HepG2 (cell line): ENCODE measurements at regions not wholly inside any gene's neighbourhood (a gene's known extent, or its start where the extent isn't known, plus 50 kb on each side); places are given as distances from the start of the nearest gene placed in this dataset.
A peak's percentile ranks its signal among the peaks of the same experiment; 100 is the strongest.

Experiments used
- CREB1 ChIP-seq, 2 experiments: fragments of 450-650 bp in 1 of 2; IDR thresholded peaks; 2 replicates each; pipeline ENCODE4 v1.6.1; 2016 to 2017; ENCODE audit warnings: control low read depth in 1 of 2, mild to moderate bottlenecking in 1 of 2, missing compliant biosample characterization in 1 of 2, missing genetic modification characterization in 1 of 2
- ELF1 ChIP-seq: sonication (generic); formaldehyde crosslinking; IDR thresholded peaks from 2 replicates; pipeline ENCODE4 v1.4.0; 2020; ENCODE audit warnings: missing genetic modification reagents
- EP300 ChIP-seq, 3 experiments: sonication (generic) in 1 of 3; formaldehyde crosslinking in 1 of 3; IDR thresholded peaks; 2 replicates each; pipeline versions ENCODE4 v1.5.1 to v1.6.1; 2011 to 2020; ENCODE audit warnings: low read depth in 2 of 3, low read length in 2 of 3, borderline replicate concordance in 1 of 3, improper control_type of control experiment in 1 of 3, mild to moderate bottlenecking in 1 of 3, missing genetic modification reagents in 1 of 3, moderate library complexity in 1 of 3
- GATAD2A ChIP-seq: IDR thresholded peaks from 2 replicates; pipeline ENCODE4 v1.6.1; 2016
- HMG20A ChIP-seq: IDR thresholded peaks from 2 replicates; pipeline ENCODE4 v1.6.1; 2016; ENCODE audit warnings: borderline replicate concordance
- ISL2 ChIP-seq: sonication (generic); formaldehyde crosslinking; IDR thresholded peaks from 2 replicates; pipeline ENCODE4 v1.5.0; 2020; ENCODE audit warnings: missing genetic modification reagents
- MED1 ChIP-seq: sonication (generic); formaldehyde crosslinking; IDR thresholded peaks from 2 replicates; pipeline ENCODE4 v1.4.0; 2020; ENCODE audit warnings: missing genetic modification reagents
- RCOR2 ChIP-seq: IDR thresholded peaks from 2 replicates; pipeline ENCODE4 v1.6.1; 2016; ENCODE audit warnings: missing biosample characterization, missing genetic modification reagents
- SOX13 ChIP-seq, 3 experiments: fragments of 450-650 bp in 1 of 3; sonication (generic) in 1 of 3; formaldehyde crosslinking in 1 of 3; IDR thresholded peaks in 2 of 3; conservative IDR thresholded peaks in 1 of 3; 2 replicates each; pipeline versions ENCODE4 v1.5.0 to v1.6.1; 2016 to 2020; ENCODE audit warnings: antibody characterized with exemption in 1 of 3, mild to moderate bottlenecking in 1 of 3, missing compliant biosample characterization in 1 of 3, missing genetic modification reagents in 1 of 3, moderate library complexity in 1 of 3
- TEAD3 ChIP-seq: optimal IDR thresholded peaks from 2 replicates; pipeline ENCODE3; 2016; ENCODE audit warnings: borderline replicate concordance
- ZEB1 ChIP-seq: IDR thresholded peaks from 2 replicates; pipeline ENCODE4 v1.6.1; 2012; ENCODE audit warnings: mild to moderate bottlenecking, low read depth, inconsistent platforms; ENCODE audit not compliant: insufficient replicate concordance
- ZFP90 ChIP-seq: sonication (generic); formaldehyde crosslinking; IDR thresholded peaks from 2 replicates; pipeline ENCODE4 v1.8.0; 2022; ENCODE audit warnings: missing genetic modification reagents, mild to moderate bottlenecking, inconsistent platforms, borderline replicate concordance
- ZNF782 ChIP-seq: sonication (generic); formaldehyde crosslinking; IDR thresholded peaks from 2 replicates; pipeline ENCODE4 v1.4.0; 2020; ENCODE audit warnings: missing genetic modification reagents, mild to moderate bottlenecking, borderline replicate concordance
- TF ChIP-seq, protein P1 (sequence below): IDR thresholded peaks from 2 replicates; pipeline ENCODE4 v1.6.1; 2016; ENCODE audit warnings: low read depth
- TF ChIP-seq, protein P2 (sequence below): sonication (generic); formaldehyde crosslinking; IDR thresholded peaks from 2 replicates; pipeline ENCODE4 v1.5.0; 2020; ENCODE audit warnings: mild to moderate bottlenecking, missing genetic modification reagents, moderate library complexity

DNA sequence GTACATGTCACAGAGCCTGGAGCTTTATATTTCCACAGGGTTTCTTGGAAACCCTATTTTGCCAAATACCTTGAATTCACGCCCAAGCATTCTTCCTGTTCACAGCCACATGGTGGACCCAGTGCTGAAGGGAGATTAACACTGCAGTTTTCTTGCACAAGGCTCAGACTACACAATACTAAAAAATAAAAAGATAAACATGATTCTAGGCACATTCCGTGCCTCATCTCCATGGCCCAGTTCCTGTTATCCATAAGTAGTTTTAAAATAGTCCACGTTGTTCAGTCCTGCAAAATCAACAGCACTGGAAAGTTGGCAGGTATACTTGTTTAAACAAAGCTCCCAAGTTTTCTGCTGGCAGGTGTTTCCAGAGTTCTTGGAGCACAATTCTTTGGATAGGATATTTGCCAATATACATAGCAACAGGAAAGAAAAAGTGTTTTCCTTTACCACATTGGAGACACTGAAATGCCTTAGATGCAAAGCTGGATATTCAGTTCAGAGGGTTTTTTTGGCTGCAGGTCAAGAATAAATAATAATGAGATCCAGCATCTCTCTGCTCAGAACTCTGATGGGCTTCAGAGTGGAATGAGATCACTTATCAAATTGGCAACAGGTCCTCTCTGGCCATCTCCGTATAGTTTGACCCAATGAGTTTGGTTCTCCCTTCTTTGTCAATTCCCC, 88.1 kb upstream of the TGFBR2 start (continued):
- no peak for TF ChIP-seq SOX13 (IDR thresholded peaks at IDR 0.05)
- peak in 1 of 2 experiments; percentile 45; a peak in 1 of 4 replicates for TF ChIP-seq SOX13 (CRISPR knock-in tag; conservative IDR thresholded peaks at IDR 0.05 in 1 of 2, IDR thresholded peaks at IDR 0.05 in 1 of 2)
- TF ChIP-seq ZNF782 (CRISPR knock-in tag), result no peak
- peak; percentile 79 for TF ChIP-seq ZEB1
- 0 out of 2 replicates have a peak, but pooled peaks have one; percentile 29 for TF ChIP-seq RCOR2
- peak; percentile 70 for TF ChIP-seq TEAD3 (CRISPR knock-in tag)
- no peak for TF ChIP-seq ISL2
- TF ChIP-seq, protein P1, sequence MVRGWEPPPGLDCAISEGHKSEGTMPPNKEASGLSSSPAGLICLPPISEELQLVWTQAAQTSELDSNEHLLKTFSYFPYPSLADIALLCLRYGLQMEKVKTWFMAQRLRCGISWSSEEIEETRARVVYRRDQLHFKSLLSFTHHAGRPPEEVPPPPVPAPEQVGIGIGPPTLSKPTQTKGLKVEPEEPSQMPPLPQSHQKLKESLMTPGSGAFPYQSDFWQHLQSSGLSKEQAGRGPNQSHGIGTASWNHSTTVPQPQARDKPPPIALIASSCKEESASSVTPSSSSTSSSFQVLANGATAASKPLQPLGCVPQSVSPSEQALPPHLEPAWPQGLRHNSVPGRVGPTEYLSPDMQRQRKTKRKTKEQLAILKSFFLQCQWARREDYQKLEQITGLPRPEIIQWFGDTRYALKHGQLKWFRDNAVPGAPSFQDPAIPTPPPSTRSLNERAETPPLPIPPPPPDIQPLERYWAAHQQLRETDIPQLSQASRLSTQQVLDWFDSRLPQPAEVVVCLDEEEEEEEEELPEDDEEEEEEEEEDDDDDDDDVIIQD, result peak; percentile 28; the same call in 1 of the 2 replicates
- peak; percentile 61 for TF ChIP-seq GATAD2A (CRISPR knock-in tag)
- TF ChIP-seq CREB1 (IDR thresholded peaks at IDR 0.05), result no peak
- peak; percentile 44; the same call in 1 of the 2 replicates for TF ChIP-seq CREB1 (CRISPR knock-in tag; IDR thresholded peaks at IDR 0.05)
- TF ChIP-seq ZFP90, result no peak
- TF ChIP-seq HMG20A (CRISPR knock-in tag), result peak; percentile 37; the same call in 1 of the 2 replicates
- TF ChIP-seq MED1 (CRISPR knock-in tag), result peak; percentile 67
- TF ChIP-seq, protein P2, sequence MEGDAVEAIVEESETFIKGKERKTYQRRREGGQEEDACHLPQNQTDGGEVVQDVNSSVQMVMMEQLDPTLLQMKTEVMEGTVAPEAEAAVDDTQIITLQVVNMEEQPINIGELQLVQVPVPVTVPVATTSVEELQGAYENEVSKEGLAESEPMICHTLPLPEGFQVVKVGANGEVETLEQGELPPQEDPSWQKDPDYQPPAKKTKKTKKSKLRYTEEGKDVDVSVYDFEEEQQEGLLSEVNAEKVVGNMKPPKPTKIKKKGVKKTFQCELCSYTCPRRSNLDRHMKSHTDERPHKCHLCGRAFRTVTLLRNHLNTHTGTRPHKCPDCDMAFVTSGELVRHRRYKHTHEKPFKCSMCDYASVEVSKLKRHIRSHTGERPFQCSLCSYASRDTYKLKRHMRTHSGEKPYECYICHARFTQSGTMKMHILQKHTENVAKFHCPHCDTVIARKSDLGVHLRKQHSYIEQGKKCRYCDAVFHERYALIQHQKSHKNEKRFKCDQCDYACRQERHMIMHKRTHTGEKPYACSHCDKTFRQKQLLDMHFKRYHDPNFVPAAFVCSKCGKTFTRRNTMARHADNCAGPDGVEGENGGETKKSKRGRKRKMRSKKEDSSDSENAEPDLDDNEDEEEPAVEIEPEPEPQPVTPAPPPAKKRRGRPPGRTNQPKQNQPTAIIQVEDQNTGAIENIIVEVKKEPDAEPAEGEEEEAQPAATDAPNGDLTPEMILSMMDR (CRISPR knock-in tag), result peak; percentile 19; the same call in 1 of the 2 replicates
- peak in 1 of 2 experiments; percentile 28; a peak in 1 of 4 replicates for TF ChIP-seq EP300 (IDR thresholded peaks at IDR 0.05; ENCODE audit: low read depth in 2 of 2, low read length in 2 of 2)
- TF ChIP-seq EP300 (CRISPR knock-in tag; IDR thresholded peaks at IDR 0.05; ENCODE audit: borderline replicate concordance), result no peak
- TF ChIP-seq ELF1 (CRISPR knock-in tag), result 0 out of 2 replicates have a peak, but pooled peaks have one; percentile 9
